ENCODE measurements at regions not wholly inside any gene's neighbourhood (a gene's known extent, or its start where the extent isn't known, plus 50 kb on each side); places are given as distances from the start of the nearest gene placed in this dataset.

GRCh38 chr3:34419801-34420200, 621.4 kb downstream of the PDCD6IP start:
- no peak for TF ChIP-seq CTCF (IDR thresholded peaks at IDR 0.05)
- no peak for TF ChIP-seq POLR2A (IDR thresholded peaks at IDR 0.05)

Data from lower leg skin (tissue), 3 donors.